Frontal cortex (tissue), 3 donors: ENCODE measurements at regions not wholly inside any gene's neighbourhood (a gene's known extent, or its start where the extent isn't known, plus 50 kb on each side); places are given as distances from the start of the nearest gene placed in this dataset.
"Not testable (repeated sequence)": the region's sequence is repeated elsewhere in the genome, so short reads cannot be mapped to it uniquely, and the experiment has no call there.

ENCODE experiments used
- DNase-seq, 2 donors: peaks; one replicate each; pipeline ENCODE4 v3.0.0; 2012; ENCODE audit warnings: low spot score in 2 of 2
- FAIRE-seq: peaks from 2 replicates; lab custom pipeline; 2012; peaks lifted over from hg19 to GRCh38; lab: Jason Lieb, UNC
- donor health status: control.
- donor health status: control.
- donor health status: control.

DNA sequence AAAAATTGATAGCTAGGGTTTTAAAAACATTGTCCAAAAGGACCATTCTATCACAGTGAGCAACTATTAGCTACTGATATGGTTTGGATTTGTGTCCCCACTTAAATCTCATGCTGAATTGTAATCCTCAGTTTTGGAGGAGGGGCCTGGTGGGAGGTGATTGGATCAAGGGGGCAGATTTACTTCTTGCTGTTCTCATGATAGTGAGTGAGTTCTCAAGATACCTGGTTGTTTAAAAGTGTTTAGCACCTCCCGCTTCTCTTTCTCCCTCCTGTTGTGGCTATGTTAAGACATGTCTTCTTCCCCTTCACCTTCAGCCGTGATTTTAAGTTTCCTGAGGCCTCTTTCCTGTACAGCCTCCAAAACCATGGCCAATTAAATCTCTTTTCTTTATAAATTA, 500.4 kb upstream of the POT1 start:
- DNase-seq (no peak), FAIRE-seq (no peak)

DNA sequence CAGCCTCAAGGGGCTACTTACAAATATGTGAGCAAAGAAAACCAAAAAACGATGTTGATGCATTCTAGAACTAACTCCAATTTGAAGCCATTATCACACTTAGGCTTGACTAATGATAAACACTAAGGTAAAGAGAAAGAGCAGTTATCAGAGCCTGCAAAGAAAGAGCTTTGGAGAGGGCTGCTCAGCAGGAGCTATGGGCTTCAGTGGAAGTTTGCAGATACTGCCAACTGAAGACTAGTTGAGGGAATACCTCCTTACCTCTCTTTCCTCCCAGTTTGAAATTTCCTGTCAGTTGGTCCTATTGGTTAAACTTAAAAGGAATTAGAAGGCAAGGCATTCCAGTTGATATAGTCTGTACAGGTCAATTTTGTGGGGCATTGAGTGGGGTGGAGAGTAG, 498.1 kb upstream of the POT1 start:
- FAIRE-seq: no peak
- no peak for DNase-seq

GRCh38 chr7:125425506-125425905, 495.9 kb upstream of the POT1 start:
- FAIRE-seq (no peak), DNase-seq (no peak)

DNA sequence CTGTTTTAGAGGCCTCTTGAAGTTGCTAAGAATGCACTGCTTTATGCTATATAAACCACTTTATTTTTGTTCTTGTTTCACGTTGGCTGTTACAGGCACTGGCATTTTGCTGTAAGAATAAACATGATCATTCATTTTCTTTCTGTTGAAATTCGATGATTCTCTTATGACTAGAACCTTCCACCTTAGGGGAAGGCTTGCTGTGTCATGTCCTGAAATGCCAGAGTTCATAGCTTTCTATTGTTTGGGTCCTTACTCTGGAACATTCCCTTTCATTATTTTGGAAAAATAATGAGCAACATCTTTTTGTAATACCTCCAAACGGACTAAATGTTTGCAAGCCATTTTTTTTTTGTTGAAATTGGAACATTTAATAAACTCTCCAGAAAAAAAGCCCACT, 495.1 kb upstream of the POT1 start:
- DNase-seq: no peak

DNA sequence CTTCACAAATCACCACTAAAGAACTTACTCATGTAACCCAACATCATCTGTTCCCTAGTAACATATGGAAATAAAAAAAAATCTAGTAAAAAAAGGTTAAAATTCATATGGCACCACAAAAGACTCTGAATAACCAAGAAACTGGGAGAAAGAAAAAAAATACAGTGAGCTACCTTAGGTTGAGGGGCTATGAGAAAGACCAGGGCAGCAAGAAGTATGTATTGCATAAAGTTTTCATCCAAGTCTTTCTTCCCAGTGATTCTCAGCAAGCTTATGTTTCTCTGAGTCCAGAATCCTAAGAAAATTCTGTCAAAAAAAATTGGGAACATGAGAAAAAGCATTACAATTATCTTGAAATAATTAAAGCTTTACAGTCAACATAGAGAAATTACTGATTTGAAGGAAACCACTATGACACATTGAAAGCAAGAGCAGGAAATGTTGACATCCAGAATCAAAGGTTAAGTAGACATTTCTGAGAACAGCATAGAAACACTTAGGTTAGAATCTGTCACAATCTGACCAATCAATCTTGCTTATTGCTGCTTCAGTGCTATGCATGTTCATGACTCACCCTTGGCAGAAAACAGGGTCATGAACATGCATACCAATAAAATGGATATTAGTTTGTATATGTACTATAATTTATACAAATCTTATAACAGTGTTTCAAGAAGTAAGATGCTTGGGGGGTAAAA, 494.0 kb upstream of the POT1 start:
- FAIRE-seq: no peak

More for the DNA sequence above, 495.1 kb upstream of the POT1 start:
- no peak for FAIRE-seq

GRCh38 chr7:125421407-125421806, 491.8 kb upstream of the POT1 start:
- DNase-seq, FAIRE-seq: not testable (repeated sequence)

More for the DNA sequence above, 494.0 kb upstream of the POT1 start:
- no peak for DNase-seq

- no peak for FAIRE-seq
- no peak for DNase-seq
Measured at GRCh38 chr7:125412890-125413665, 483.5 kb upstream of the POT1 start.

- no peak for FAIRE-seq
- no peak for DNase-seq
Measured at GRCh38 chr7:125409921-125410320, 480.3 kb upstream of the POT1 start.

DNA sequence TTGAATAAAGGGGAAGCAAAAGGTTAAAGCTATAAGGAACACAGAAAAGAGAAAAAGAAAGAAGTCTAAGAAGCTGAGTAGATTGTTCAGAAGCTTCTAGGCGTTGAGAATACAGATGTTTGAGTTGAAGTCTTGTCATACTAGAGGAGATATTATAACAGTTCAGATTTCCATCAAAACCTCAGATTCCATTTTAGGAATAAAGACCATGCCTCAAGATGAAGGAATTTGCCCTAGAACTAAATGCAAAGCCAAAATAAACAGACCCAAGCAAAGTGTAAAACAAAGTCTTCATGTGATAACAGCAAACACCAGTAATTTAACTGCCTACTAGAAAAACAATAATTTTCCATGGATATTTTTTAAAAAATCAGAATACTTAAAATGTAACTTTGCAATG, 476.5 kb upstream of the POT1 start:
- FAIRE-seq (no peak), DNase-seq (no peak)

DNA sequence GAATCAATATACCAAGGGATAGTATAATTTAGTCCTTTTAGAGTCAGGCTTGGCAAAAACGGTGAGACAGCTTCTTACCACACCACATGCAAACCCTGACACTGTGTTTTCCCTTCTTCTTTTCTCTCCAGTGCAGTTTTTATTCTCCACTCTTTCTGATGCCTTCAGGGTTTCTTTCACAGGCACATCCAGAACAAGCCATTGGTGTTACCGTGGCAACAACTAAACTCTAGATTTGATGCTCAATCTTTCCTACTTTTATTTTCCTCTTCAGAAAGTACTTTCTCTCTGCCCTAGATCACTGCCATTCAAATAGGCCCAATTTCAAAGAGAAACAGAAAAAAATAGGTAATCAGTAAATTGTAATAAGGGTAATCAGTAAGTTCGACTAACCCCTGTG, 469.8 kb upstream of the POT1 start:
- FAIRE-seq: no peak
- DNase-seq: no peak

- no peak for FAIRE-seq
- DNase-seq: no peak
Measured at GRCh38 chr7:125396466-125397151, 467.0 kb upstream of the POT1 start.

DNA sequence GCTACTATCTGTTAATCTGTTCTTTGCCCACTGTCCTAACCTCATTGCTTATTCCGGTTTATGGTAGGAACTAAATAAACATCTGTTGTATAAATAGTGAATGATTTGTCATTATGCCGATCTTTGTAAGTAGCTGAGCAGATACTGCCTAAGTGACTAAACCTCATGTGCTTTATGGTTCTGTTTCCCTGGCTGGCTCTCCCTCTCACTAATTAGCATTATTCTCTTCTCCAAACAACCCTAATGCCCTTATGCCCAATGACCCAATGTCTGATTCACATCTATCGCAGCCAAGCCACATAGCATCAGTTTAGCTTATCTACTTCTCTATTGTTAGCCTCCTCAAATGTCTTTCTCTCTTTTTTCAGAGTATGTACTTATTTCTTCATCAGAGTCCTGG, 462.3 kb upstream of the POT1 start:
- DNase-seq (no peak), FAIRE-seq (no peak)

DNA sequence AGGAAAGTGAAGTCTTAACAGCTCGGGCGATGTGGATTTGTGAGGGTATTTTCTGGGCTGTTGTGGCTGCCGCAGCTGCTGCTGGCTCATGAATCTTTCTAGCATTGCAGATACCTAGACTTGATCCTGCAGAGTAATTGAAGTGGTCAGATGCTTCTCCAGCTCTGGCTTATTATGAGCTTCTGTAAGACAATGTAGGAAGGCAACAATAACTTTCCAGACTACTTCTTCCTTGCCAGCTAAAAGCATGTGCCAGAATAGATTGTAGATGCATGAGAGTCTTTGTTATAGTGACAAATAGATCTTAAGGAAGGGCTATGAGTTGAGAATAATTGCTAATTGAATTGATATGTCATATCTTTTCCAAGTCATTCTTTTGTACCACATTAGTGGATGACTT, 461.4 kb upstream of the POT1 start:
- FAIRE-seq (no peak), DNase-seq (no peak)

DNA sequence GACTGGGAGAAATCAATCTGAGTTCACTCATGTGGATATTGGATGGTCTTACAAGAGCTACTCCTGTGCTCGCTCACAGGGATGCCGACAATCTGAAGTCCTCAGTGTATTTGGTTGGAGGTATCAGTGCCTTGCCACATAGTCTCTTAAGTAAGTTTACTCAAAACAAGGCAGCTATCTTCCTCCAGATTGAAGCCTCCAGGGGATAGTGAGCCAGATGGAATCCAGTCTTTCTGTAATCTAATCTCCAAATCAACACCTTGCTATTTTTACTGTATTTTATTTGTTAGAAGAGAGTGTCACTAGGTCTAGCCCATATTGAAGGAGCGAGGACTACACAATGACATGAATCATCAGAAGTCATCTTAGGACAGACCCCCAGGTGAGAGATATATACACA, 456.6 kb upstream of the POT1 start:
- no peak for DNase-seq
- FAIRE-seq: no peak

GRCh38 chr7:125383324-125383723, 453.7 kb upstream of the POT1 start:
- FAIRE-seq (no peak), DNase-seq (no peak)

- DNase-seq (no peak), FAIRE-seq (no peak)
Measured at GRCh38 chr7:125382401-125382800, 452.8 kb upstream of the POT1 start.

GRCh38 chr7:125375942-125376341, 446.3 kb upstream of the POT1 start:
- DNase-seq (no peak), FAIRE-seq (no peak)

- no peak for DNase-seq
- FAIRE-seq: no peak
Measured at GRCh38 chr7:125370502-125370901, 440.9 kb upstream of the POT1 start.

DNA sequence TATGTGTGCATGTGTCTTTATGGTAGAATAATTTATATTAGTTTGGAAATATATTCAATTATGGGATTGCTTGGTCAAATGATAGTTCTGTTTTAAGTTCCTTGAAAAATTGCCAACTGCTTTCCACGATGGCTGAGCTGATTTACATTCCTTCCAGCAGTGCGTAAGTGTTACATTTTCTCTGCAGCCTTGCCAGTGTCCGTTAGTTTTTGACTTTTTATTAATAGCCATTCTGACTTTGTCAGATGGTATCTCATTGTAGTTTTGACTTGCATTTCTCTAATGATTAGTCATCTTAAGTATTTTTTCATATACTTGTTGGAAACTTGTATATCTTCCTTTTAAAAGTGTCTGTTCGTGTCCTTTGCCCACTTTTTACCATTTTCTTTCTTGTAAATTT, 434.2 kb upstream of the POT1 start:
- no peak for FAIRE-seq
- no peak for DNase-seq

GRCh38 chr7:125358551-125359167, 429.0 kb upstream of the POT1 start:
- FAIRE-seq (no peak), DNase-seq (no peak)
